ENCODE measurements at regions not wholly inside any gene's neighbourhood (a gene's known extent, or its start where the extent isn't known, plus 50 kb on each side); places are given as distances from the start of the nearest gene placed in this dataset.

- in situ Hi-C loops (cut with HindIII; ENCODE audit: low pct_ligation_motif_present, low pct_unique_long_range_greater_than_20kb, low sequenced_read_pairs), result no loop called here
These were observed 253.8 kb downstream of the TNS1 start for GRCh38 chr2:217749008-217749407.

GRCh38 chr2:217746808-217747207, 256.0 kb downstream of the TNS1 start:
- no peak for DNase-seq
- in situ Hi-C loops (cut with HindIII; ENCODE audit: low pct_ligation_motif_present, low pct_unique_long_range_greater_than_20kb, low sequenced_read_pairs), result no loop called here

More at GRCh38 chr2:217749008-217749407, 253.8 kb downstream of the TNS1 start:
- no peak for DNase-seq

- DNase-seq, result no peak
- in situ Hi-C loops (cut with HindIII; ENCODE audit: low pct_ligation_motif_present, low pct_unique_long_range_greater_than_20kb, low sequenced_read_pairs), result no loop called here
These were observed 258.6 kb downstream of the TNS1 start for GRCh38 chr2:217743966-217744761.

GRCh38 chr2:217743407-217743806, 259.4 kb downstream of the TNS1 start:
- DNase-seq, result no peak
- in situ Hi-C loops (cut with HindIII; ENCODE audit: low pct_ligation_motif_present, low pct_unique_long_range_greater_than_20kb, low sequenced_read_pairs), result no loop called here

GRCh38 chr2:217742841-217743240, 260.0 kb downstream of the TNS1 start:
- in situ Hi-C loops (cut with HindIII; ENCODE audit: low pct_ligation_motif_present, low pct_unique_long_range_greater_than_20kb, low sequenced_read_pairs), result no loop called here
- DNase-seq, result no peak

GRCh38 chr2:217742276-217742675, 260.5 kb downstream of the TNS1 start:
- DNase-seq, result no peak
- in situ Hi-C loops (cut with HindIII; ENCODE audit: low pct_ligation_motif_present, low pct_unique_long_range_greater_than_20kb, low sequenced_read_pairs), result no loop called here

DNA sequence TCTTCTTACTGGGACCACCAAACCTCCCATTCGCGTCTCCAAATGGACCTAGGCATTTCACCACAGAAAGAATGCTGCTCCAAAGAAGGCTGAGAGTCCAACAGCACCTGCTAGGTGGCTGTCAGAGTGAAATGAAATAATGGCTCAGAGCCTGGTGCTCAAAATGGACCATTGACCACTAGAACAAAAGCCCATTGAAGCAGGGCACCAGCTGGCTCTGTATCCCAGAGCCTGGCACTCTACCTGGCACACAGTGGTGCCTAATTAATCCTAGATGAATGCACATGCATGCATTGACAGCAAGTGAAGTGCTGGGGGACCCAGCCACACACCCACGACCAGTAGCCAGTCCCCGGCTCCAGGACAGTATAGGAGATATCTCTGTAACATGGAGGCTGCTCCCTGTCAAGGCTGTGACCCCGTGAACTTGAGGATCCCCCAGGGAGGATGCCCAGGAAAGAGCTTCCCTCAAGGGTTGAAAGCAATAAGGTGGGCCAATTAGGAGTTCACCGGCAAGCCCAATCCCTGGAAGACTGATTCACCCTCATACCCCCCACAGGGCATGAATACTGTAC, 261.3 kb downstream of the TNS1 start:
- in situ Hi-C loops (cut with HindIII; ENCODE audit: low pct_ligation_motif_present, low pct_unique_long_range_greater_than_20kb, low sequenced_read_pairs), result no loop called here
- DNase-seq, result no peak

DNA sequence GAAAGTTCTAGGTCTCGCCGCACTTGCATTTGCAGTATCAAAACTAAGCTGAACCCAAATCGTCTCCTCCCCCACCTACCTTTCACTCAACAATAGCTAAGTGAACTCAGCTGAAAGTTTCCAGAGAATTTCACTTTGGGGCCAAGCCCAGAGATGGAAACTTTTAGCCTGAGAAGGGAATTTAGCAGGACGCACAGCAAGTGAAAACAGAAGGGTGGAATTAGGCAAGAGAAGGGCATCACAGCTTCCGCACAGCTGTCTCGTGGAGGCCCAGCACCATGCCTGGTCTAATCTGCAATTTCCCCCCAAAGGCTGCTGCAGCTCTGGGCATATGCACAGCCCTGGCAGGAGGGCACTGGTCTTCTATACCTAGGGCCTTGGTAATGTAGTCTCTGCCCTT, 262.0 kb downstream of the TNS1 start:
- DNase-seq, result no peak
- in situ Hi-C loops (cut with HindIII; ENCODE audit: low pct_ligation_motif_present, low pct_unique_long_range_greater_than_20kb, low sequenced_read_pairs), result no loop called here

GRCh38 chr2:217740178-217740577, 262.6 kb downstream of the TNS1 start:
- no peak for DNase-seq
- in situ Hi-C loops (cut with HindIII; ENCODE audit: low pct_ligation_motif_present, low pct_unique_long_range_greater_than_20kb, low sequenced_read_pairs), result no loop called here

- DNase-seq, result no peak
- in situ Hi-C loops (cut with HindIII; ENCODE audit: low pct_ligation_motif_present, low pct_unique_long_range_greater_than_20kb, low sequenced_read_pairs), result no loop called here
These were observed 263.1 kb downstream of the TNS1 start for GRCh38 chr2:217739741-217740140.

DNA sequence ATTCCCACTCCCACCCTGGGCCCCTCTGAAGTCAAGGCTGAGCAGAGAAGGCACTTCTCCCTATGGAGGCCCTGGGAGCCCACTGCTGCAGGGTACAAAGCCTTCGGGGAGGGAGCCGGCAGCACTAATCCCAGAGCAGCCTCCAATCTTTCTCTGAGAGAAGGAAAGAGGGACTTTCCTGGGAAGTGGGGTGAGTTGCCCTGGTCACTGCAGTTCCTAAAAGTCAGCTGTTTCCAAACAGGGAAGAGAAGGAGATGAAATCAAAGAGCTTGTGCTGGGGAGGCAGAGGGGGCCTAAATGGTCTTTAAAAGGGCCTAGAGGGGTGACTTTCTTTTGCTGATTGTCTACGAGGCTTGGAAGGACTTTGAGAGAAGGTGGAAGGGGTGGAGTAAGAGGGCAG, 264.7 kb downstream of the TNS1 start:
- in situ Hi-C loops (cut with HindIII; ENCODE audit: low pct_ligation_motif_present, low pct_unique_long_range_greater_than_20kb, low sequenced_read_pairs), result no loop called here
- no peak for DNase-seq

- in situ Hi-C loops (cut with HindIII; ENCODE audit: low pct_ligation_motif_present, low pct_unique_long_range_greater_than_20kb, low sequenced_read_pairs), result no loop called here
- no peak for DNase-seq
These were observed 265.8 kb downstream of the TNS1 start for GRCh38 chr2:217736776-217737550.

DNA sequence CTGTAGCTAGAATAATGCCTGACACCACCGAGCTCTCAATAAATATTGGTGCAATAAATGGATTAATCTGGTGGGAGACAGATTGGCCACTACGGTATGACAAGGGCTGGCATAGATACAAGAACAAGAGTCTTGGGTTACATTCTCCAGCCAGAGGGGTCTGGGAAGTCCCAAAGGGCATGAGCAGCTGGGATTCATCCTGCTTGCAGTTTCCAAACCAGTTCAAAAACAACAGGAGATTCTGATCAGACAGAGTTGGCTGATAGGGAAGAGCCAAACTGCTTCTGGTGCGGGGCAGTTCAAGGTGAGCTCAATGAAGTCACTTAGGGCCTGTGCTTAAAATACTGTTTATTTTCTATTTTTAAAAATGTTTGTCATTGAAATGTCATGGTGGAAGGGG, 266.9 kb downstream of the TNS1 start:
- in situ Hi-C loops (cut with HindIII; ENCODE audit: low pct_ligation_motif_present, low pct_unique_long_range_greater_than_20kb, low sequenced_read_pairs), result no loop called here
- no peak for DNase-seq

GRCh38 chr2:217735034-217735433, 267.8 kb downstream of the TNS1 start:
- no peak for DNase-seq
- in situ Hi-C loops (cut with HindIII; ENCODE audit: low pct_ligation_motif_present, low pct_unique_long_range_greater_than_20kb, low sequenced_read_pairs), result no loop called here

DNA sequence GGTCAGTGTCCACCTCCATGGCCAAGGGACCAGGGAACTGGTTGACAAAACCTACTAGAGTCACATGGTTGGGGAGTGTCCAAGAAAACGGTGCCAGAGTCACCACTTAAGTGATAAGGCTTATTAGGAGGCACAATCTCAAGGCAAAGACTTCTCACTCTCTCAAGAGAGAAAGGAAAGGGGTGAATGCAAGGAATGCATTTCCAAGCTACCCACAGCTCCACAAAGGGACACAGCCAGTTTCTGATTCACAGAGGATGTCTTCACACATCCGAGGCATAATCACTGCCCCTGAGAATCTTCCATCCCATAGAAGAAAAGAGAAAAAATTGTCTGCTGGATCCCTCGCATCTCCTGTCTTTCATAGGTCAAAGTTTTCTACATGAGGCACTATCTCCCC, 269.3 kb downstream of the TNS1 start:
- DNase-seq, result no peak
- in situ Hi-C loops (cut with HindIII; ENCODE audit: low pct_ligation_motif_present, low pct_unique_long_range_greater_than_20kb, low sequenced_read_pairs), result no loop called here

DNA sequence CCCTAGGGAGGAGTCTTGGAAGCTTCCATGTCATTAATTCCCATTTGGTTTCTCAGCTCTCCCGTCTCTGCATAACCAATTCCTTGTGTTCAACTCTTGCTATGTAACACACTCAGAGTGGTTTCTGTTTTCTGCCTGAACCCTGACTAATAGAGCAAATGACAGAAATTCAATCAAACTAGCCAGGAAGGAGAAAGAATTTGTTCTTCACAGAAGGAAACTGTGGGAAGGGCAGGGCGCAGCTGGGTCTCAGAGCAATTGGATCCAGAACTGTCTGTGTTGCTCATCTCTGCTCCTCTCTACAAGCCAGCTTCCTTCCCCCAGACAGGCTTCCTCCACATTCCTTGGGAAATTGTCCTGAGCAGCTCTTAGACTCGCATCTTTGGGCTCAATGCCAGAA, 269.8 kb downstream of the TNS1 start:
- no peak for DNase-seq
- in situ Hi-C loops (cut with HindIII; ENCODE audit: low pct_ligation_motif_present, low pct_unique_long_range_greater_than_20kb, low sequenced_read_pairs), result no loop called here

GRCh38 chr2:217731805-217732204, 271.0 kb downstream of the TNS1 start:
- DNase-seq, result no peak
- in situ Hi-C loops (cut with HindIII; ENCODE audit: low pct_ligation_motif_present, low pct_unique_long_range_greater_than_20kb, low sequenced_read_pairs), result no loop called here

DNA sequence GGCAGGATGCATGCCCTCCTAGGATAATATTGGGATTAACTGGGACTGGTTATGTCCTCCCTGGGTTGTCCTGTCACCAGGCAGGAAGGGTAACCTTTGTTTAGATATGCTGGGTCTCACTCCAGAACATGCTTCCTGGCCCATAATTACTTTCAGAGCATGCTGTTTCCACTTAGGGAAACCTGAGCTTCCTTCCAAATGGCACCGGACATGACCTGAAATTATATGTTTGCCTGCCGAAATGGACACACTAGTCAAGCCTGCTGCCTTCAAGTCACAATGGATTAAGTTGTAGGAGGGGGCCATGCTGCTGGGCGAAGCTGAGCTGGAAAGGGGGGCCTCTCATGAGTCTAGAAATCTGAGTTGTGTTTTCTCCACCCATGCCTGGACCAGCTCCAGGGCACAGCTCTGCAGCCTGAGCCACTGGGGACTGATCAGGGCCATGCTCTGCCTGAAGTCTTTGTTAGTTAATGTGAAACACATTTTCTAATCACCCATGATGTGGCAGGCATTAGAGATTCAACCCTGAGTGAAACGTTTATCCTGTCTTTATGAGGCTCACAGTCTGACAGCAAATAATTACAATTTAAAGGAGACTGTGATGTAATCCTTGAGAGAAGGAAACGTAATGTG, 273.3 kb downstream of the TNS1 start:
- in situ Hi-C loops (cut with HindIII; ENCODE audit: low pct_ligation_motif_present, low pct_unique_long_range_greater_than_20kb, low sequenced_read_pairs), result no loop called here
- DNase-seq, result no peak

GRCh38 chr2:217727801-217728200, 275.0 kb downstream of the TNS1 start:
- in situ Hi-C loops (cut with HindIII; ENCODE audit: low pct_ligation_motif_present, low pct_unique_long_range_greater_than_20kb, low sequenced_read_pairs), result no loop called here

More at GRCh38 chr2:217727801-217728200, 275.0 kb downstream of the TNS1 start:
- DNase-seq, result no peak

Measured in ACHN (cell line).